A204.1 (cell line): ENCODE measurements at regions not wholly inside any gene's neighbourhood (a gene's known extent, or its start where the extent isn't known, plus 50 kb on each side); places are given as distances from the start of the nearest gene placed in this dataset.

ENCODE experiments used
- FAIRE-seq: peaks from 2 replicates; lab custom pipeline; 2012; peaks lifted over from hg19 to GRCh38; lab: Jason Lieb, UNC

DNA sequence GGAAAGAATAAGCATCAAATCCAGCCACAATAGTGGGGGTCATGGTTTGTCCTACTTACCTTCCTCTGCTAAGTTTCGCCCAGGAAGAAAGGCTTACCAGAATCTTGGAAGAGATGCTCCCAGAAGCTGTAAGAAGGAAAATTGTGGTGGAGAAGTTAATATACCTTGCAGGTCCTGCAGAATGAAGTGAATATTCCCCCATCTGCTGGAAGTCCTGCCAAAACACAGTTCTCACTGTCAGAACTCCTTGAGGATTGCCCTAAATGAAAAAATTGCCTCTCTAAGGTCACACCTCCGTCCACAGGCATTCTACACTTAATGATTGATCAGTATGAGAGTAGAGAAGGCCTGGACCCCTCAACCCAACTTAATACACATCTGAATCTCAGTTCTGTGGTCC lies 78.4 kb upstream of the RGS21 start:
- no peak for FAIRE-seq

DNA sequence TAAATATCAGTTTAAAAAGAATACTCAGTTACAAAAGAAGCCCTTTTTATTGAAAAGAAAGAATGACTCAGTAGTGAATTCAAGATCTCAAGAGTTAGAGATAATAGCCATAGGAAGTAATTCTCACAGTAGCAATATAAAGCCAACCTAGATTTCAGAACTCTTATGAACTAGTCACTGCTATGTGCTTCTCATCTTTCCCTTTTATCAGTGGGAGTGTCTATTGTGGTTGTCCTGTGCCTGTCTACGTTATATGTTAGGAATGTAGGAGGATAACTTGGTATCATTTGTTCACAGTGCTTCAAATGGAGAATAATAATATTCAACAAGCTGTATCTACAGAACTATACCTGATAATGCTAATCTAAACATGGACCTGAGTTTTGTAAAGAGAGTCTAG lies 73.1 kb upstream of the RGS21 start:
- FAIRE-seq: no peak

DNA sequence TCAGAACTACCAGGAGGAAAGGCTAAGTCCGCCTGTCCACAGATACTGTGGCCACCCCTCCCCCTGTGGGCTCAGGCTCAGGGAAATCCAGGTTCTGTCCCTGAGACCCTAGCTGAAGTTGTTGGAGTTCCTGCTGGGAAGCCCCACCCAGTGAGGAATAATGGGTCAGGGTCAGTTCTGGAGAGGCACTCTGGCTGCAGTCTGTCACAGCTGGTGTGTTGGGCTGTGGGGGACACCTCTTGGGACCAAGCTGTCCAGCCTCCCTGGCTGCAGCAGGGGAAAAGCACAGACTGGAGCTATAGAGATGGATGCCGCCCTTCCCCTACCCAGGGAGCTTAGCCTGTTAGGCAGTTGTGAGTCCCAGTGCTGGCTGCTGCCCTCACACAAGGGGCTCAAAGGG lies 65.1 kb upstream of the RGS21 start:
- FAIRE-seq: no peak

DNA sequence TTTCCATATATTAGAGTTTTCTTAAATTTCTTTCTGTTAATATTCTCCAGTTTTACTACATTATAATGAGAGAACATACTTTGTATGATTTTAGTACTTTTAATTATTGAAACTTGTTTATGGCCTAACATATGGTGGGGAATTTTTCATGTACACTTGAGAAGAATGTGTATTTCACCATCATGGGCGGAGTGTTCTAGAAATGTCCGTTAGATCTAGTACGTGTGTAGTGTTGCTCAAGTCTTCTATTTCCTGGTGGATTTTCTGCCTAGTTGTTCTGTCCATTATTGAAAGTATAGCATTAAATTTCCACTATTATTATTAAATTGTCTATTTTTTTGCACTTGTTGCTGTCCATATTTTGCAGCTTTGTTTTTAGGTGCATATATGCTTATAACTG lies 64.0 kb upstream of the RGS21 start:
- FAIRE-seq: peak; percentile 44

DNA sequence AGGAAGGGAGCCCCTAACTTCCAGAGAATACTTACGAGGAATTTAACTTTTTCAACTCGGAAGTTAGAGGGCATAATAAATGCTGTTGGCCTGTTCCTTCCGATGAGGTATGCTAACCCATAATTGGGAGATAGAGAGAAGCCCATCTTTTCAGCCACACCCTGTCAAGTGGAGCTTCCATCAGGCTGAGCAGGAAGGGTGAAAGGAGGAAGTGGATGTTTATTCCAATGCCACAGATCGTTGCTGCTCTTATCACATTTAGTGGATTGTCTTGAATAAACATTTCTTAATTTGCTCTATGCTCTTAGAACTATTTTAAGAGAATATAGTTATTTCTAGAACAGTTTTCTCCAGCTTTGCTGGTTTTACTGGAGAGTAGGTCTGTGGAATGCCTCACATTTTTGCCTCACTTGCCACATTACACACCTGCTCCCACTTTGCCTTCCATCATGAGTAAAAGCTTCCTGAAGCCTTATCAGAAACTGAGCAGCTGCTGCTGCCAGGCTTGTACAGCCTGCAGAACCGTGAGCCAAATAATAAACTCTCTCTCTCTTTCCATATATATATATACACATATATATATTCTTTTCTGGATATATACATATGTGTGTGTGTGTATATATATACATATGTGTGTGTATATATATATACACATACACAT lies 60.0 kb upstream of the RGS21 start:
- FAIRE-seq: no peak

DNA sequence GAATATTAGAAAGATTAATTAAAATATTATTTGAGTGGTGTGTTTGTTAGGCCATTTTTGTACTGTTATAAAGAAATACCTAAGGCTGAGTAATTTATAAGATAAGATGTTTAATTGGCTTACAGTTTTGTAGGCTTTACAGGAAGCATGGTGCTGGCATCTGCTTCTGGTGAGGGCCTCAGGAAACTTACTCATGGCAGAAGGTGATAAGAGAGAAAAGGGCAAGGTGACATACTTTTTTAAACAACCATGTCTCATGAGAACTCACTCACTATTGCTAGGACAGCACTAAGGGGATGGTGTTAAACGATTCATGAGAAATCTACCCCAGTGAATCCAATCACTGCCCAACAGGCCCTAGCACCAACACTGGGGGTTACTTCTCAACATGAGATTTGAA lies 56.7 kb upstream of the RGS21 start:
- FAIRE-seq: no peak

DNA sequence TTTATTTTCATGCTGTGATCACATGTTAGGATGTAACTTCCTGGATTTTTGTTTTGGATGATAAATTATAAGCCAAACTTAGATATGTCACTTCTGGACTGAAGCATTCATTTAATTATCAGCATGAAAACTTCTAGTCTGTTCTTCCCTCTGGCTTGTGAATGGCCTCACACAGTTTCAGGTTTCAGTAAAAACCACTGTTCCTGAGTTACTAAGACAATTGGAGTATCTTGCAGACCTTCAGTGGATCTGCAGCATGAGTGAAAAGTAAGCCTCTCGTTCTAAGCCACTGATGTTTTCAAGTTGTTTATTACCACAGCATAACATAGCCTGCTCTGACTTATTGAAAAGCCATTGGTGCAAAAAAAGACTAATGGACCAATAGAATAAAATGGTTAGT lies 55.3 kb upstream of the RGS21 start:
- FAIRE-seq: no peak

DNA sequence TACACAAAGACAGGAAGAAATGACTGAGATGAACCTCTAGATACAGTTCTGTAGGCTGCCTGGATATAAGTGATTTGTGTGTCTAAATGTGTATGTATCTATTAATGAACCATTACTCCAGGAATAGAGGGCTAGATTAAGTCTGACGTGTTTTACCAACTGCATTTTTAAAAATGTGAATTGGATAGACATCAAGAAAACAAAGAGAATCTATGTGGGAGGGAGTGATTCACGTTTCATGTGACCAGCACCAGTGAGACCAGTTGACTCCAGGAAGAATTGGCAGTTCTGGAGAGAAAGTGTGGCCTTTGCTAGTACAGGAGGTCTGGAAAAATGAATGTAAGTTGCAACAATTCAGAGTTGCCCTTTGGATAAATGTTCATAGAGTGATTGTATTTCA lies 53.4 kb upstream of the RGS21 start:
- no peak for FAIRE-seq

DNA sequence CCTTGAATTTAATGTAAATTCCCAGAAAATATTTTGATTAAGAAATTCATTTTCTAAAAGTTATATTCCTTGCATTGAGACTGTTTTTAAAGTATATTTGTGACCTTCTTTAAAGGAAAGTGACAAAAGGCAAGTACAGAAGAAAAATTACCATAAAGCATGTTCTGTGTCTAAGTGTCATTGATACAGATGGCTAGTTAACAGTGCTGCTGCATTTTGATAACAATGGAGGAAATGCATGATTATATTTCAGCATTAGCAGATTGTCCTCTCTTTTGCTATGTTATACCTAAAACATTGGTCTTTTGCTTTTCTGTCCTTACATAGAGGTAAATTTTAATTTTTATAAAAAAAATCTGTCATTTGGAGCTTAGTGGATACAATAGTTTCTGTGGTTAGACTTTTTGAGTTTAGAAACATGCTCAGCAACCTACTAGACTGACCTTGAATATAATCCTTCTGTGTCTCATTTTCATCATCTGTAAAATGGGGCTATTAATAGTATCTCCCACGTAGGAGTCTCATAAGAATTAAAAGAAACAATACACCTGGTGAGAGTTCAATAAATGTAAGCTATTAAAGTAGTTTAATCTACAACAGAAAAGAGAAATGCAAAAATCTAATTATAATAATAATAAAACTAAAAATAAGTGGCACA lies 51.1 kb upstream of the RGS21 start:
- FAIRE-seq: no peak

DNA sequence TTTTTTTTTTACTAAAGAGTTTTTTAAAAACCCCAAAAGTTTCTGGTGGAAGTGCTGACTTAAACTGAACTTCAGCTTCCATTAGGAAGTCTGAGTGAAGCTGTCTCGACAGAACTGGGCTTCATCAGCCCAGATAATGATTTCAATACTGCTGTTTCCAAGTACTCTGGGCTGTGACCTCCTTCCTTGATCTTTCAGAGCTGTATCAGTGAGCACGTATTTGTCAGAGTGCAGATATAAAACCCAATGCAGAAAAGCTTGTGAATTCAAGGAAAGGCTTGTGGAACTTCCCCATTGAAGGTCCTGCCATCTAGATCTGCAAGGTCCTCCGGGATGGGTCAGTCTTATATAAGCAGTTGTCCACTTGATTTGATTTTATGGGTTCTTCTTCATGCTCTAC lies 50.1 kb upstream of the RGS21 start:
- no peak for FAIRE-seq
